ENCODE measurements at regions not wholly inside any gene's neighbourhood (a gene's known extent, or its start where the extent isn't known, plus 50 kb on each side); places are given as distances from the start of the nearest gene placed in this dataset.
A peak's percentile ranks its signal among the peaks of the same experiment; 100 is the strongest.

- Mint-ChIP-seq H3K27ac (ENCODE audit: unreplicated experiment) (no peak overlapping the region), H3K4me3 (no peak overlapping the region), H3K4me1 (peaks cover 17% of the 10 kb centered on the region), H3K27me3 (ENCODE audit: low read depth) (no peaks in the 10 kb centered on the region), H3K36me3 (ENCODE audit: low read depth) (no peaks in the 10 kb centered on the region), H3K9me3 (peaks cover 5% of the 10 kb centered on the region)
- DNase-seq (ENCODE audit: low read depth, low spot score) = no peak
- TF ChIP-seq, protein P1, sequence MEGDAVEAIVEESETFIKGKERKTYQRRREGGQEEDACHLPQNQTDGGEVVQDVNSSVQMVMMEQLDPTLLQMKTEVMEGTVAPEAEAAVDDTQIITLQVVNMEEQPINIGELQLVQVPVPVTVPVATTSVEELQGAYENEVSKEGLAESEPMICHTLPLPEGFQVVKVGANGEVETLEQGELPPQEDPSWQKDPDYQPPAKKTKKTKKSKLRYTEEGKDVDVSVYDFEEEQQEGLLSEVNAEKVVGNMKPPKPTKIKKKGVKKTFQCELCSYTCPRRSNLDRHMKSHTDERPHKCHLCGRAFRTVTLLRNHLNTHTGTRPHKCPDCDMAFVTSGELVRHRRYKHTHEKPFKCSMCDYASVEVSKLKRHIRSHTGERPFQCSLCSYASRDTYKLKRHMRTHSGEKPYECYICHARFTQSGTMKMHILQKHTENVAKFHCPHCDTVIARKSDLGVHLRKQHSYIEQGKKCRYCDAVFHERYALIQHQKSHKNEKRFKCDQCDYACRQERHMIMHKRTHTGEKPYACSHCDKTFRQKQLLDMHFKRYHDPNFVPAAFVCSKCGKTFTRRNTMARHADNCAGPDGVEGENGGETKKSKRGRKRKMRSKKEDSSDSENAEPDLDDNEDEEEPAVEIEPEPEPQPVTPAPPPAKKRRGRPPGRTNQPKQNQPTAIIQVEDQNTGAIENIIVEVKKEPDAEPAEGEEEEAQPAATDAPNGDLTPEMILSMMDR (conservative IDR thresholded peaks at IDR 0.05) = no peak
Observed at GRCh38 chr2:226217191-226217590, 582.4 kb downstream of the IRS1 start.

GRCh38 chr2:226216575-226216974, 583.0 kb downstream of the IRS1 start:
- DNase-seq (ENCODE audit: low read depth, low spot score) = no peak
- Mint-ChIP-seq H3K27me3 (ENCODE audit: low read depth) (no peaks in the 10 kb centered on the region), H3K4me3 (no peak overlapping the region), H3K9me3 (peaks cover 5% of the 10 kb centered on the region), H3K27ac (ENCODE audit: unreplicated experiment) (no peak overlapping the region), H3K4me1 (peaks cover 17% of the 10 kb centered on the region), H3K36me3 (ENCODE audit: low read depth) (no peaks in the 10 kb centered on the region)
- TF ChIP-seq, protein P1 (conservative IDR thresholded peaks at IDR 0.05) = no peak

DNA sequence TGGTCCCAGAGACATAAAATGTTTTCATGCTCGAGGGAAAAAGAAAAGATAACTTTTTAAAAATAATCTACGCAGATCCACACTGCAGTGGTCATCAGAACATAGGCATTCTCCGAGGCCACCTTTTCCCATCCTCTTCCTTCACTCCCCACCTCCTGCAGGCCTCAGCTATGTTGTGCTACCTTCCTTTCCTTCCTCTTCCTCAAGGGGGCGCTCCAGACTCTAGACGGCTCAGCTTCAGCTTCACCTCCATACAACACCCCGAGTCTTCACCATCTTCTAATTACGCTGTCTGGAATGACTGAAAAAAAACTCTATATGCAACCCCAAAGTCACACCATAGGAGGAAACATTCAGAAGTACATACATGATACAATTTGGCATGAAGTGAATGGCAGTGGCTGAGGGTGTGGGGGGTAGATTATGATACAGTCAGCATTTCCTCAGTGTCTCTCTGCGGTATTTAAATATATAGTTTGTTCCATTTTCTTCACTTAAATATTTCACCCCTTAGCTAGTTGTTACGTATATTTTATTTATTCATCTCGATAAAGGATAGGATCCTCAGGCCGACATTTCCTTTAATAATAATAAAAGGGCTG, 583.6 kb downstream of the IRS1 start:
- H3K36me3 Mint-ChIP-seq (ENCODE audit: low read depth) = no peaks in the 10 kb centered on the region
- H3K9me3 Mint-ChIP-seq = peaks cover 5% of the 10 kb centered on the region
- TF ChIP-seq, protein P1 (conservative IDR thresholded peaks at IDR 0.05) = peak; percentile 75
- H3K4me3 Mint-ChIP-seq = no peak overlapping the region
- DNase-seq (ENCODE audit: low read depth, low spot score) = peak; percentile 75
- no peaks in the 10 kb centered on the region for H3K27me3 Mint-ChIP-seq (ENCODE audit: low read depth)
- peaks cover 17% of the 10 kb centered on the region for H3K4me1 Mint-ChIP-seq
- no peak overlapping the region for H3K27ac Mint-ChIP-seq (ENCODE audit: unreplicated experiment)

- peaks cover 17% of the 10 kb centered on the region for H3K4me1 Mint-ChIP-seq
- no peaks in the 10 kb centered on the region for H3K36me3 Mint-ChIP-seq (ENCODE audit: low read depth)
- TF ChIP-seq, protein P1 (conservative IDR thresholded peaks at IDR 0.05) = no peak
Observed at GRCh38 chr2:226213717-226214116, 585.9 kb downstream of the IRS1 start.

GRCh38 chr2:226211439-226211838, 588.2 kb downstream of the IRS1 start:
- TF ChIP-seq, protein P1 (conservative IDR thresholded peaks at IDR 0.05) = no peak
- H3K4me3 Mint-ChIP-seq = no peak overlapping the region
- peaks cover 24% of the 10 kb centered on the region for H3K4me1 Mint-ChIP-seq
- no peak for DNase-seq (ENCODE audit: low read depth, low spot score)
- no peaks in the 10 kb centered on the region for H3K27me3 Mint-ChIP-seq (ENCODE audit: low read depth)
- H3K27ac Mint-ChIP-seq (ENCODE audit: unreplicated experiment) = no peak overlapping the region
- peaks cover 2% of the 10 kb centered on the region for H3K9me3 Mint-ChIP-seq
- no peaks in the 10 kb centered on the region for H3K36me3 Mint-ChIP-seq (ENCODE audit: low read depth)

More at GRCh38 chr2:226213717-226214116, 585.9 kb downstream of the IRS1 start:
- Mint-ChIP-seq H3K9me3 (peaks cover 5% of the 10 kb centered on the region), H3K27me3 (ENCODE audit: low read depth) (no peaks in the 10 kb centered on the region), H3K4me3 (no peak overlapping the region), H3K27ac (ENCODE audit: unreplicated experiment) (no peak overlapping the region)
- no peak for DNase-seq (ENCODE audit: low read depth, low spot score)
